ENCODE measurements at regions not wholly inside any gene's neighbourhood (a gene's known extent, or its start where the extent isn't known, plus 50 kb on each side); places are given as distances from the start of the nearest gene placed in this dataset.

GRCh38 chr12:53825246-53826081 is 73.7 kb upstream of the CISTR start:
- no peak for TF ChIP-seq PKNOX1 (IDR thresholded peaks at IDR 0.05)
- no peak for TF ChIP-seq ELF4 (IDR thresholded peaks at IDR 0.05)
- no peak for TF ChIP-seq BHLHE40 (IDR thresholded peaks at IDR 0.05; ENCODE audit: borderline replicate concordance)
- TF ChIP-seq FOXK2 (IDR thresholded peaks at IDR 0.05), result no peak
- no peak for TF ChIP-seq NFRKB (IDR thresholded peaks at IDR 0.05)
- no peak for TF ChIP-seq L3MBTL2 (conservative IDR thresholded peaks at IDR 0.05)
- TF ChIP-seq TARDBP (IDR thresholded peaks at IDR 0.05), result no peak
- TF ChIP-seq FOXM1 (IDR thresholded peaks at IDR 0.05; ENCODE audit: borderline replicate concordance), result no peak

All from HEK293T (cell line).